NB4 (cell line): ENCODE measurements at regions not wholly inside any gene's neighbourhood (a gene's known extent, or its start where the extent isn't known, plus 50 kb on each side); places are given as distances from the start of the nearest gene placed in this dataset.

Source experiments
- DNase-seq: peaks from one replicate; pipeline ENCODE4 v3.0.0; 2010; ENCODE audit warnings: low read depth
- H3K4me3 ChIP-seq: one replicate; pipeline ENCODE4 v1.5.1; 2011; ENCODE audit warnings: mild to moderate bottlenecking, low read depth, low read length, moderate library complexity
- MYC ChIP-seq: IDR thresholded peaks from 2 replicates; pipeline ENCODE4 v1.6.1; 2011; ENCODE audit warnings: low read depth, low read length
- POLR2A ChIP-seq: IDR thresholded peaks from 2 replicates; pipeline ENCODE4 v1.6.1; 2011; ENCODE audit warnings: mild to moderate bottlenecking; ENCODE audit not compliant: insufficient read length; ENCODE audit errors: extremely low read depth
- TF ChIP-seq, protein P1 (sequence below): IDR thresholded peaks from one replicate; pipeline ENCODE4 v1.5.1; 2012; ENCODE audit warnings: low read depth, low read length
- TF ChIP-seq, protein P2 (sequence below): IDR thresholded peaks from 2 replicates; pipeline ENCODE4 v1.6.1; 2011; ENCODE audit warnings: low read depth, low read length

DNA sequence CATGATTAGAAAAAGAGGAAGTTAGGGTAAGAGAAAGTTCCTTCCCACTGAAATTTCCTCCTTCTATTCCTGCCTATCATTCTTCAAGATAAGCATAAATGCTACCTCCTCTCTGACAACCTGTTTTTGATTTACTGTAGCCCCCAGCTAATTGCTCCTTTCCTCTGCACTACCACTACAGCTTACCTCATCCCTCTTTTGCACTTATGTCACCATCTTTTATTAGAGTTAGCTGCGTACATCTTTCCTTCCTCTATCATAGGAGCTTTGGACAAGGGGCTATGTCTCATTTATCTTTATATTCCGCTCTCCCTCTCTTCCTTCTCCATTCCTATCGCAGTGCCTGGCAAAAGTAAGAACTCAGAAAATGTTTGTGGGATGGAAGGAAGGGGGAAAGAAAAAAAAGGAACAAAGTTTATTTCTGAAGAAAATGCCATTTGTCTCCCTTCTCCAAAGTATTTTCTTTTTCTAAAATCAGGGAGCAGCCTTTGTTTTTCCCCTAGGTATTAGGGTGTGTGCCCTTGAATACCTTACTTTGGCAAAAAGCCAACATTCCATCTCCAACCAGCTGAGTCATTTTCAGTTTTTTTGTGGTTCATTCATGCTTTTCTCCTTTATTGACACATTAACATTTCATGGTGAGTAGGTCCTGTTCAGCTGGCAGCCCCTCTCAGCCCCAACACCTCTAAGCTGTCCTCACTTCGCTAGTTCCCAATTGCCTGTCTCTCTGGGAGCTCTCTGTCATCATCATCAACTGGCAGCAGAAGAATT, 87.6 kb upstream of the SOX2 start:
- DNase-seq, result no peak
- no peak overlapping the region for H3K4me3 ChIP-seq
- no peak for TF ChIP-seq MYC
- TF ChIP-seq, protein P1, sequence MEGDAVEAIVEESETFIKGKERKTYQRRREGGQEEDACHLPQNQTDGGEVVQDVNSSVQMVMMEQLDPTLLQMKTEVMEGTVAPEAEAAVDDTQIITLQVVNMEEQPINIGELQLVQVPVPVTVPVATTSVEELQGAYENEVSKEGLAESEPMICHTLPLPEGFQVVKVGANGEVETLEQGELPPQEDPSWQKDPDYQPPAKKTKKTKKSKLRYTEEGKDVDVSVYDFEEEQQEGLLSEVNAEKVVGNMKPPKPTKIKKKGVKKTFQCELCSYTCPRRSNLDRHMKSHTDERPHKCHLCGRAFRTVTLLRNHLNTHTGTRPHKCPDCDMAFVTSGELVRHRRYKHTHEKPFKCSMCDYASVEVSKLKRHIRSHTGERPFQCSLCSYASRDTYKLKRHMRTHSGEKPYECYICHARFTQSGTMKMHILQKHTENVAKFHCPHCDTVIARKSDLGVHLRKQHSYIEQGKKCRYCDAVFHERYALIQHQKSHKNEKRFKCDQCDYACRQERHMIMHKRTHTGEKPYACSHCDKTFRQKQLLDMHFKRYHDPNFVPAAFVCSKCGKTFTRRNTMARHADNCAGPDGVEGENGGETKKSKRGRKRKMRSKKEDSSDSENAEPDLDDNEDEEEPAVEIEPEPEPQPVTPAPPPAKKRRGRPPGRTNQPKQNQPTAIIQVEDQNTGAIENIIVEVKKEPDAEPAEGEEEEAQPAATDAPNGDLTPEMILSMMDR, result no peak
- TF ChIP-seq, protein P2, sequence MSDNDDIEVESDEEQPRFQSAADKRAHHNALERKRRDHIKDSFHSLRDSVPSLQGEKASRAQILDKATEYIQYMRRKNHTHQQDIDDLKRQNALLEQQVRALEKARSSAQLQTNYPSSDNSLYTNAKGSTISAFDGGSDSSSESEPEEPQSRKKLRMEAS, result no peak

DNA sequence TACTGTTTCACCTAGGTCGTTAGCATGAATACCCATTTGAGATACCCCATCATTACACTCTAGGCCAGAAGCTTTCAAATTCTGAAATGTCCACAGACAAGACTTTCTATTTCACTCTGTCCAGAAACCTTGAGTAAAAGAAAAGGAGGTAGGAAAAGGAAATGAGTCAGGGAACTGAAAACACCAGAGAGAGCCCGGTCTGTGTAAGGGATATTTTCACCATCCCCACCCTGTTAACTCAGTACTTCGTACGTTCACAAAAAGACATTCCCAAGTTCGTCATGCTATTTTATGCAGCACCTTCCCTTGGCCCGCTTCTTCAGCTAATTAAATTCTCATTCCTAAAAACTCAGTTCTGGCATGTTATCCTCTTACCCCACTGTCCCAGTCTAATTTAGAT, 89.4 kb upstream of the SOX2 start:
- TF ChIP-seq, protein P2, result no peak
- no peak for TF ChIP-seq POLR2A
- TF ChIP-seq MYC, result no peak
- TF ChIP-seq, protein P1, result no peak
- DNase-seq, result no peak
- H3K4me3 ChIP-seq, result no peak overlapping the region

DNA sequence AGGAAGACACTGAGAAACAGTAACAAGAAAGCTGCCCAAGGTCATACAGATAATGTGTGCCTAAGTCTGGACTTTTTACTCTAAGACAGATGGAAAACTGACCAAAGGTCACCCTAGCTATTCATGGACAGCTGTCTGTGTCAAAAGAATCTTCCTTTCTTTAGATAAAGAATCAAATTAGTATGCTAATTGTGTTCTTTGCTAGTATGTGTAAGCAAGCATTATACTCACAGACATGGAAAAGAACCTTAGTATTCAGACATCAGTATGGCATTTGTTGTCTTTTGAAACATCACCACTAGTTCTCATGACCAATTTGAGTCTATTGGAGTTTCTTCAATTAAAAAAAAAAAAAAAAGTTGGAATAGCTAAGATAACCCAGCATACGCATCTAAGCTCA, 91.8 kb upstream of the SOX2 start:
- no peak for DNase-seq
- H3K4me3 ChIP-seq, result no peak overlapping the region
- TF ChIP-seq POLR2A, result no peak

DNA sequence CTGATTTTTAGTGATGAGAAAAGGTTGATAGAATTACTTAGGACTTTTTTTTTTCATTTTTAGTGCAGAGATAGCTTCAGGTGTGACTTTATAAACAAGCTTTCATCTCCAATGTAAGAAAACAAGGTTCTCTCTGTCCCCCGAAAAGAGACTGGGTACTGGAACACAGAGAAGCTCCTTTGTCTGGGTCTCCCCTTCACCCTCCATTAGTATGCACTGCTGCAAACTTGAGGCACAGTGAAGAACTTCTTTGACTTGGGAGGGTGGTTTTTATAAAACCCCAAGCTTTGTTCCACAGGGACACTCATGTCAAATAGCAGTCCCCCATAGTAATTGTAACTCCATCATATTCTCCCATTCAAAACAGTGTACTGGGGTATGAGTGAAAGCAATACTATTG, 93.5 kb upstream of the SOX2 start:
- no peak for DNase-seq
- TF ChIP-seq MYC (no peak), POLR2A (no peak)
- TF ChIP-seq, protein P2, result no peak
- TF ChIP-seq, protein P1, result no peak
- H3K4me3 ChIP-seq, result no peak overlapping the region

DNA sequence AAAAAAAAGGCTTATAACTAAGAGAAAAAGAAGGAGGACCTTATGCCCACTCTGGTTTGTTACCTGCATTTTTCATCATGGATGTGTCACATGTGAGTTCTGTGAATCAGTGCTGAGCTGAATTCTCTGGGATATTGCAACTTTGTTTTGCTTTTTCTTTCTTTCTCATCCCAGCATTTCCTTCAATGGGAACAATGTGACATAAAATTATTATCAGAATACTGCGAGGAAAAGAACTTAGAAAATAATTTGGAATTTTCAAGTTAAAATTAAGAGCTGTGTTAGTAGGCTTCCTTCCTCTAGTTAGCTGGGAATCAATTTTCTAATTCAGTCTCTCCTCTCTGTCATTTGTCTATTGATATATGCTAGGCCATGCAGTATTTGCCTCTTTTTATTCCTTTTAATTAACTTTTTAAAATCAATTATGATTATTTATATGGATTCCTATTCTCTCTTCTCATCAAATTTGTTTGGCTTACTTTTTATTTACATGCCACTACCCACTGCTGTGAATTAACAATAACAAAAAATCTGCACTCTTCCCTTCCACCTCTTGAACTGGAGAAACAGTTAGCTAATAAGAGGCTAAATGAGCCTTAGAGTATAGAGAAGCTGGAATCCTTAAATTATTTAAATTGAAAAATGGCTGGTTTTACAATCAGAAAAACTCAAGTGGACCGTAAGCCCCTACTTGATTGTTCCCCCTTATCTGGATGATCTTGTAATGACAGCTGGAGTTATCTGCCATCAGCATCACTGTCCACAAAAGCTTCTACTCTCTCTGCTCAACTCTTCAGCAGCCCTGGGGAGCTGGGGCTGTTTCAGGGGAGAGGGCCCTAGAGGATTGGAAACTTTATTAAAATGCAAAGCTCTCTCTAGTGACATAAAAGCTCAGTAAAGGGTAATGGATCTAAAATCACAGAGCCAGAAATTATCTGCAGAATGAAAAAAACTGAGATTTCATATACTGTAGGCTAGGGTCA, 95.3 kb upstream of the SOX2 start:
- no peak for DNase-seq
- H3K4me3 ChIP-seq, result no peak overlapping the region
- TF ChIP-seq, protein P1, result no peak
- TF ChIP-seq POLR2A (no peak), MYC (no peak)
- TF ChIP-seq, protein P2, result no peak

DNA sequence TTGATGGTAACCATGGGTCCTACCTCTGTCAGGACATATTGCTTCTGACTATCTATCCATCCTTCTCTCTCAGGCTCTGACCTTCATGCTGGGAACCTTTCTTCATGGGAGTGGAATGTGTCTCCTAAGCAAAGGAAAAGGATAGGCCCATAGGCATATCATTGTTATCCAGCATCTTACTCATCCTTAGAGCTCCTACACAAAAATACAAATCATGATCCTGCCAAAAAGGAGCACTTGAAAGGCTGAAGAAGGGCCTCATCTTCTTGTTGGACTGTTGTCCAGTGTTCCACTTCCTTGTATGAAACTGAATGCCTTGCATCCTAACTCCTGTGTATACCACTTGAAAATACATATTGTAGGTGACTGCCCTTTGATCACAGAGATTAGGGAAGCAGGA, 96.1 kb upstream of the SOX2 start:
- no peak overlapping the region for H3K4me3 ChIP-seq
- DNase-seq, result no peak
- TF ChIP-seq, protein P1, result no peak
- TF ChIP-seq, protein P2, result no peak
- no peak for TF ChIP-seq MYC
- TF ChIP-seq POLR2A, result no peak
